Body of pancreas (tissue), 4 donors: ENCODE measurements at regions not wholly inside any gene's neighbourhood (a gene's known extent, or its start where the extent isn't known, plus 50 kb on each side); places are given as distances from the start of the nearest gene placed in this dataset.

Experiments
- CTCF ChIP-seq, 7 experiments: fragments of 450-650 bp in 4 of 7; fragments of 200-600 bp in 3 of 7; sonication (generic) in 3 of 7; IDR thresholded peaks; one replicate each; pipeline ENCODE4 v1.5.1; 2016 to 2019; ENCODE audit warnings: antibody characterized with exemption in 7 of 7
- POLR2A ChIP-seq, 3 donors: fragments of 450-650 bp; IDR thresholded peaks; one replicate each; pipeline ENCODE4 v1.6.1; 2016; ENCODE audit warnings: antibody characterized with exemption in 3 of 3, mild to moderate bottlenecking in 2 of 3

GRCh38 chr10:123606006-123606405, 60.1 kb upstream of the GPR26 start:
- TF ChIP-seq CTCF (IDR thresholded peaks at IDR 0.05), result no peak
- no peak for TF ChIP-seq POLR2A (IDR thresholded peaks at IDR 0.05)
